Aorta (tissue), 5 donors: ENCODE measurements at regions not wholly inside any gene's neighbourhood (a gene's known extent, or its start where the extent isn't known, plus 50 kb on each side); places are given as distances from the start of the nearest gene placed in this dataset.

Source experiments
- ATAC-seq: fragments of 200-7000 bp; cut with Tn5 transposase; one replicate; pipeline ENCODE4 v1.9.1; 2022; ENCODE audit warnings: moderate library complexity; ENCODE audit not compliant: low FRiP score
- DNase-seq, 2 donors: peaks; one replicate each; pipeline ENCODE4 v3.0.0-alpha.2; 2020
- H3K27ac ChIP-seq, 2 donors: one replicate each; pipeline ENCODE4 v1.5.1; 2013; ENCODE audit warnings: low read length in 2 of 2, mild to moderate bottlenecking in 2 of 2, moderate library complexity in 2 of 2, control low read depth in 1 of 2, inconsistent platforms in 1 of 2, low read depth in 1 of 2
- H3K27me3 ChIP-seq, 2 donors: one replicate each; pipeline ENCODE4 v1.6.1; 2013; ENCODE audit warnings: control low read depth in 1 of 2, low read length in 1 of 2, mild to moderate bottlenecking in 1 of 2, moderate library complexity in 1 of 2; ENCODE audit not compliant: insufficient read depth in 2 of 2, control insufficient read depth in 1 of 2
- H3K36me3 ChIP-seq, 2 donors: one replicate each; pipeline ENCODE4 v1.6.1; 2013; ENCODE audit warnings: control low read depth in 1 of 2, low read length in 1 of 2, mild to moderate bottlenecking in 1 of 2; ENCODE audit not compliant: insufficient read depth in 2 of 2, control insufficient read depth in 1 of 2
- H3K4me1 ChIP-seq, 2 donors: one replicate each; pipeline ENCODE4 v1.6.1; 2013; ENCODE audit warnings: low read length in 2 of 2, control low read depth in 1 of 2, mild to moderate bottlenecking in 1 of 2, moderate library complexity in 1 of 2; ENCODE audit not compliant: insufficient read depth in 2 of 2, control insufficient read depth in 1 of 2
- H3K4me3 ChIP-seq, 2 donors: one replicate each; pipeline ENCODE4 v1.5.1; 2013; ENCODE audit warnings: low read length in 2 of 2, control low read depth in 1 of 2, mild to moderate bottlenecking in 1 of 2
- H3K9me3 ChIP-seq: one replicate; pipeline ENCODE4 v1.6.1; 2013; ENCODE audit warnings: mild to moderate bottlenecking, low read length; ENCODE audit not compliant: control insufficient read depth
- WGBS, 2 donors: extraction: QIAGEN DNeasy Blood & Tissue Kit; methylation state at CpG; one replicate each; pipeline ENCODE4 v1.1.7; 2013; 5-methylcytosine and 5-hydroxymethylcytosine counted together
- intact Hi-C, 2 donors: fragments of 100-400 bp; cut with DNase I; formaldehyde crosslinking; loops; one replicate each; pipeline versions ENCODE4 v1.14.2 to v1.15.0; 2022
- donor health status: healthy with polysubstance abuse.
- donor health status: Bipolar disorder and iron deficiency.
- donor health status: DM: no; HTN: no; CAD: no.
- donor health status: DM: no; HTN: no; CAD: no.
- donor health status: DM: yes; HTN: yes; CAD: no.

DNA sequence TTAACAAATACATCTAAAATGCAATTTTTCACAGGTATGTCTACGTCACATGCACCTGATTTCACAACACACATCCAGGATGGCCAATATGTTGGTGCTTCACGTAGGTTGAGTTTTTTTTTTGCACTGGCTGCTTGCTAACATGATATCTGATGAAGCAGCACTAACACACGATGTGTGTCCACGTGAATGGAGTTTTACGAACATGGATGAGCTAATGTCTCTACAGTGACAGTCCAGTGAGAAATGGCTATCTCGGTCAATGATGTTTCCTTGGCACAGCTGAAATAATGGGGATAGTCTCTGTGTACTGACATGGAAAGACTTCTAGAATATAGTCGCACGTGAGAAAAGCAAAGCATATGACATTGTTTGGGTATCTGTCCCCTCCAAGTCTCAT is 563.9 kb upstream of the ADARB2 start:
- Histone ChIP-seq H3K27ac (no peak overlapping the region), H3K27me3 (no peaks in the 10 kb centered on the region), H3K36me3 (no peaks in the 10 kb centered on the region), H3K4me1 (no peaks in the 10 kb centered on the region), H3K9me3 (no peaks in the 10 kb centered on the region), H3K4me3 (no peak overlapping the region)
- ATAC-seq: no peak
- intact Hi-C loops: no loop called here
- DNase-seq: no peak
- 86 to 89% methylated on average over 8 of the region's 8 CpGs for WGBS, 2 donors

DNA sequence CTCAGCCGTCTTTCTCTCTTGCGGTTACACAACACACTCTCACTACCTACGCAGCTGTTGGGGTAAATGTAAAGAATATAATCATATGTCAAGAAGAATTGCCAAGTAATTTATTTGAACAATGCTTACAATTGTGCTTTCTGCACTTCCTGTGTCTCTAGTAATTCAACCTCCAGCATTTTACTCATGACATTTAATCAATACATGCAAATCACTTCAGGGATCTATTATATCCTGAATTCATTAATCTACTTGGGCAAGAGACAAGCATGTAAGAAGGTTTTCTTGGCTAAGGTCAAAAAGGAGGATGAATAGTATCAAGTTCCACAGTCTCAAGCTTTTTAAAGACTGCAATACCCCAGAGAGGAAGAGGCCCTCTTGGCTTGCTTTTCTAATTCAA is 562.9 kb upstream of the ADARB2 start:
- intact Hi-C loops: no loop called here
- Histone ChIP-seq H3K27me3 (peaks cover 0 to 1% of the 10 kb centered on the region in 2 donors), H3K4me3 (no peak overlapping the region), H3K9me3 (no peaks in the 10 kb centered on the region), H3K4me1 (no peaks in the 10 kb centered on the region), H3K36me3 (no peaks in the 10 kb centered on the region), H3K27ac (no peak overlapping the region)
- 53 to 58% methylated on average over 3 of the region's 3 CpGs for WGBS, 2 donors
- no peak for ATAC-seq
- no peak for DNase-seq

DNA sequence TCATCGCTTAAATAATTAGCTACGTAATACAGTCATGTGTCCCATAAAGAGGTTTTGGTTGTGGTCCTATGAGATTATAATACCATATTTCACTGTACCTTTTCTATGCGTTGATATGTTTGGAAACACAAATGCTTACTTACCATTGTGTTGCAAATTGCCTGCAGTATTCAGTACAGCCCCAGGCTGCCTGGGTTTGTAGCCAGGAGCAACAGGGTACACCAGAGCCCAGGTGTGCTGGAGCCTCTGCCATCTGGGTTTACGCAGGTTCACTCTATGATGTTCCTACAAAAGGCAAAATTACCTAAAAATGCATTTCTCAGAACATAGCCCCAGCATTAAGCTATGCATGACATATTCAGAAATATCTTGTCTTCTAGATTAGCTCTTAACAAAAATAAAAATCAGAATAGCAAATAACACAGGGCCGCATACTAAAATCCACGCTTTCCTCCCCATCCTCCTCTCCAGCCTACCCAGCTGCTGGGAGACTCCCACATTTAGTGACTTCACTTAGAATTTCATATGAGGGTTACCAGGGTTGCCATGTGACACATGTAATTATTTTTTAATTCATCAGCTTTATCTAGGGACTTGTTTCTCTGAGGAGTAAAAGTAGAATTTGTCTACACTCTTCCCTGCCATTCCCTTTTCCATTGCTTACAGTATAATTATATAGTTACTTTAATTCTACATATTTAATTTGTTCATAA is 559.0 kb upstream of the ADARB2 start:
- no peak overlapping the region for H3K4me3 ChIP-seq
- ATAC-seq: no peak
- 84 to 92% methylated on average over 6 of the region's 6 CpGs for WGBS, 2 donors
- H3K4me1 ChIP-seq: no peaks in the 10 kb centered on the region
- H3K27ac ChIP-seq: no peak overlapping the region
- no peaks in the 10 kb centered on the region for H3K9me3 ChIP-seq
- intact Hi-C loops: no loop called here
- H3K27me3 ChIP-seq: peaks cover 0 to 3% of the 10 kb centered on the region in 2 donors
- no peaks in the 10 kb centered on the region for H3K36me3 ChIP-seq
- no peak for DNase-seq

DNA sequence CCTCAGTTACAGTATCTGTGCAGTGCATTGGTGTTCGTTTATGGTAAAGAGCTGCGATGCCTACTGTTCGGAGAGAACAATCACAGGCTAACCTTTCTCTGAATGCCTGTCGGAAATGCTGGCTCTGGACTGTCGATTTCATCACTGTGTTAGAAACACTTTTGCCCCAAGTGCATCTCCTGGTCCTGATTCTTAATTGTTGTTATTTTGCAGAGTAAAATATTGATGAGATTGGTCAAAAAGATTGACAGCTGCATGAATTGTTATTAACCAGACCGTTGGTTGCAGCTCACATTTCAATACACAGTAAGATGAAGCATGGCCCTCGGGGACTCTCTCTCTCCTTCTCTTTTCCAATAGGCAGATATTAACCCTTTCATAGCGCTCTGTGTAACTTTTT is 557.4 kb upstream of the ADARB2 start:
- no peak overlapping the region for H3K27ac ChIP-seq
- intact Hi-C loops: no loop called here
- ATAC-seq (no peak), DNase-seq (no peak)
- no peaks in the 10 kb centered on the region for H3K4me1 ChIP-seq
- H3K4me3 ChIP-seq: no peak overlapping the region
- no peaks in the 10 kb centered on the region for H3K9me3 ChIP-seq
- peaks cover 0 to 3% of the 10 kb centered on the region in 2 donors for H3K27me3 ChIP-seq
- H3K36me3 ChIP-seq: no peaks in the 10 kb centered on the region
- 38 to 48% methylated on average over 8 of the region's 8 CpGs for WGBS, 2 donors

DNA sequence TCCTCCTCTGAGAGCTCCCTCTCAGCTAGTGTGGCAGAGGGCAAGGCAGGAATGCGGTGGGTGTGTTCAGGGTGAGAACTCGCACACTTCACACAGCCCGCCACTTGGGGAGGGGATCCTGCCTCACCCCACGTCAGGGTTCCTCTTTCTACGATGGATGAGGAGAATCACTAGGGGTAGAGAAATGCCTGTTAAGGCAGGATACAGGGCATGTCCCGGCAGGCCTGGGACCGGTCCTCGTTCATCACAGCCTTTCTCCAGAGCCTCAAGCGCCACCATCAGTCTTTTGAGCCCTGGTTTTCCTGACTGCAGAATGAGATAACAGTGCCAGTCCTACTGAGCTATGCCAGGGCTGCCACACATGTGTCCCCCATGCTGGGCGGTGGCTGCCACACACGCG is 546.7 kb upstream of the ADARB2 start:
- H3K27ac ChIP-seq: no peak overlapping the region
- 45 to 49% methylated on average over 12 of the region's 12 CpGs for WGBS, 2 donors
- no peaks in the 10 kb centered on the region for H3K36me3 ChIP-seq
- no peaks in the 10 kb centered on the region for H3K4me1 ChIP-seq
- H3K27me3 ChIP-seq: no peaks in the 10 kb centered on the region
- H3K9me3 ChIP-seq: no peaks in the 10 kb centered on the region
- intact Hi-C loops: no loop called here
- ATAC-seq (no peak), DNase-seq (no peak)
- no peak overlapping the region for H3K4me3 ChIP-seq

DNA sequence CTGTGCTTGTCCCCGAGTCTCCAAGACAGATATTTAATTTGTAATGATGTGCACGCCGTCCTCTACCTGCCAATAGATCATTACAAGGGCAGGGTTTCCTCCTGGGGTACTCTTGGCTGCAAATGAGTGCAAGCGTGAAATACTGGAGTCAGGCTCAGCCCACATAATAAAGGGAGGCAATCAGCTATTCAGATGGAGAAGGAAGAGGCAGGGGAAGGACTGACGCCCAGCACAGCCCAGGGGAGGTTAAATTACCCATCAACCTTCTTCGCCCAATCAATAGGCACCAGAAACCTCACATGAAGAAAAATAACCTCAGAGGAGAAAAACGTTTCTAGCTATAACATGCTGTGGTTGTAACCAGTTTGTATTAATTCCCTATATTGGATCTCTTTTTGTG is 544.9 kb upstream of the ADARB2 start:
- Histone ChIP-seq H3K36me3 (no peaks in the 10 kb centered on the region), H3K27me3 (no peaks in the 10 kb centered on the region), H3K4me1 (no peaks in the 10 kb centered on the region), H3K9me3 (no peaks in the 10 kb centered on the region), H3K4me3 (no peak overlapping the region), H3K27ac (no peak overlapping the region)
- intact Hi-C loops: no loop called here
- WGBS, 2 donors: 42 to 43% methylated on average over 7 of the region's 7 CpGs
- ATAC-seq (no peak), DNase-seq (no peak)

DNA sequence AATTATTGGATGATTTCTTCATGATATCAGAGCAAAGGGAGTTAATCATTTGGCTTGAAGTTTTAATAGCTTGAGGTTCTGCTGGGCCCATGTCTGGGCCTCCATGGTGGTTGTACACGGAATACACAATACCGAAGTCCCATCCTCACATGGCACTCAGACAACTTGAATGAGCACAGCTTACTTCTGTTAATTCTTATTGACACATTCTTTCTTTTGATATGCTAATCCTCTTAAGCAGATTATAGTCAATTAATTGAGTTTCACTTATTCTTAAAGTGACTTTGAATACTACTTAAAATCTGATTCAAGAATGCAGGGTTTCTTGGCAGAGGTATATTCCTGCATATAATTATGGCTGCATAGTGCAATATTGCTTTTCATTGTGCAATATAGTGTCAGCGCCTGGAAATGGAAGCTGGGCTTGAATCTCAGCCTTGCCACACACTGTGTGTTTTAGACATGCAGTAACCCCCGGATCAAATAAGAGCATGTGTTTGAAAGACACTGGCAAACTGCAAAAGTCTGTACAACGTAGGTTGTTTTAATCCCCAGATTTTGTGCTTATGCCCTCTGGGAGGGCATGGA is 543.5 kb upstream of the ADARB2 start:
- Histone ChIP-seq H3K4me1 (no peaks in the 10 kb centered on the region), H3K36me3 (no peaks in the 10 kb centered on the region), H3K27me3 (no peaks in the 10 kb centered on the region), H3K9me3 (no peaks in the 10 kb centered on the region), H3K4me3 (no peak overlapping the region), H3K27ac (no peak overlapping the region)
- DNase-seq: no peak
- WGBS, 2 donors: 85 to 87% methylated on average over 5 of the region's 5 CpGs
- intact Hi-C loops: no loop called here
- no peak for ATAC-seq

DNA sequence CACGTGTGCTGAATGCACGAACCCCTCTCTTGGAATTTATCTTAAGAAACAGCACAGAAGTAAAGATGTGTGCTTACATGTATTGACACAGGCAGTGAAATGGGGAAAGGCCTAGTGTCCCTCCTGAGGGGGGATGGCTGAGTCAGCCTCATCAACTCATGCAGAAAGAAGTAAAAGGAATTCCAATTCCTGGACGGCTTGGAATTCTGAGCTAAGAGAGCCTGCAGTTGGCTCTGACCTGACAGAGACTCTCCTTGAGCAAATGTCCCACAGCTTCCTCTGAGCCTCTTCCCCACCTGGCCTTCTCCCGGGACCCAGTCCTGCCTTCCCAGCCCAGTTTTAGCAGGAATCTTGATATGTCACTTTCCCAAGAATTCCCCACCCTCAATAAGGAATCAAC is 542.4 kb upstream of the ADARB2 start:
- H3K27me3 ChIP-seq: no peaks in the 10 kb centered on the region
- H3K9me3 ChIP-seq: peaks cover 2% of the 10 kb centered on the region
- H3K36me3 ChIP-seq: no peaks in the 10 kb centered on the region
- no peaks in the 10 kb centered on the region for H3K4me1 ChIP-seq
- ATAC-seq (no peak), DNase-seq (no peak)
- H3K4me3 ChIP-seq: no peak overlapping the region
- 37 to 43% methylated on average over 4 of the region's 4 CpGs for WGBS, 2 donors
- intact Hi-C loops: no loop called here
- H3K27ac ChIP-seq: no peak overlapping the region

DNA sequence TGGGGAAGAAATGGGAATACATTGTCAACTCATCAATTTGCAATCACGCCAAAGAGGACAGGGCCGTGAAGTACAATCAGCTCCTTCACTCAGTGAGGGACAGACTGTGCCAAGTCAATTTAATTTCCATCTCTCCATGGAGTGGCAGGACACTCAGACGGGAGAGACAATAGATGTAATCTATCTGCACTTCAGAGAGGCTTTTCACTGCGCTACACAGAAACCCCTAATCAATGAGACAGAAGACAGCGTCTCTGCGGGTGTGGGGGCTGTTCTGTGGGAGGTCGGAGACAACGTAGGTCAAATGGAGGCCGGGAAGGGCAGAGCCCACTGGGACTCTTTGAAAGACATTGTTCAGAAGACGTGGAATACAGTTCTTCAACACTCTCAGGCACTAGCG is 541.0 kb upstream of the ADARB2 start:
- Histone ChIP-seq H3K36me3 (no peaks in the 10 kb centered on the region), H3K4me3 (no peak overlapping the region), H3K4me1 (no peaks in the 10 kb centered on the region), H3K27me3 (no peaks in the 10 kb centered on the region), H3K9me3 (peaks cover 2% of the 10 kb centered on the region), H3K27ac (no peak overlapping the region)
- DNase-seq: no peak
- intact Hi-C loops: no loop called here
- no peak for ATAC-seq
- WGBS, 2 donors: 34 to 46% methylated on average over 11 of the region's 11 CpGs
